C4-2B (cell line): ENCODE measurements at regions not wholly inside any gene's neighbourhood (a gene's known extent, or its start where the extent isn't known, plus 50 kb on each side); places are given as distances from the start of the nearest gene placed in this dataset.

Source experiments
- ZFX ChIP-seq: fragments of 450-650 bp; IDR thresholded peaks from 2 replicates; pipeline ENCODE4 v1.6.1; 2017
- TF ChIP-seq, protein P1 (sequence below): fragments of 450-650 bp; conservative IDR thresholded peaks from 2 replicates; pipeline ENCODE4 v1.5.1; 2017; ENCODE audit warnings: mild to moderate bottlenecking

DNA sequence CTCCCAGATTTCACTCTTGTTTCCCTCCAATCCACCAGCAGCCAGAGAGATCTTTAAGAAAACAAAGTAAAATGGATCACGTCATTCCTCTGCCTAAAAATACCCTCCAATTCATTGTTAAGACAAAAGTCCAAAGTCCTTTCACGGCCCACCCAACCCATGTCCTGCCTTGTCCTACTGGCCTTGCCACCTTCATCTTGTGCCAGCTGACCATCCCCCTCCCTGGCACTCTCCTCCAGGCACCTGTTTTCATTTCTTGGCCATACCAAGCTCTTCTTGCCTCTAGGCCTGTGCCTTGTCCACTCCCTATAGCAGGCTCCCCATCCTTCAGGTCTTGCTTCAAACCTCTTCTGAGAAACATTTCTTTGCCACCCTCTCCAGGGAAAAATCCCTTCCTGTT lies 307.6 kb downstream of the MSX2 start:
- TF ChIP-seq, protein P1, sequence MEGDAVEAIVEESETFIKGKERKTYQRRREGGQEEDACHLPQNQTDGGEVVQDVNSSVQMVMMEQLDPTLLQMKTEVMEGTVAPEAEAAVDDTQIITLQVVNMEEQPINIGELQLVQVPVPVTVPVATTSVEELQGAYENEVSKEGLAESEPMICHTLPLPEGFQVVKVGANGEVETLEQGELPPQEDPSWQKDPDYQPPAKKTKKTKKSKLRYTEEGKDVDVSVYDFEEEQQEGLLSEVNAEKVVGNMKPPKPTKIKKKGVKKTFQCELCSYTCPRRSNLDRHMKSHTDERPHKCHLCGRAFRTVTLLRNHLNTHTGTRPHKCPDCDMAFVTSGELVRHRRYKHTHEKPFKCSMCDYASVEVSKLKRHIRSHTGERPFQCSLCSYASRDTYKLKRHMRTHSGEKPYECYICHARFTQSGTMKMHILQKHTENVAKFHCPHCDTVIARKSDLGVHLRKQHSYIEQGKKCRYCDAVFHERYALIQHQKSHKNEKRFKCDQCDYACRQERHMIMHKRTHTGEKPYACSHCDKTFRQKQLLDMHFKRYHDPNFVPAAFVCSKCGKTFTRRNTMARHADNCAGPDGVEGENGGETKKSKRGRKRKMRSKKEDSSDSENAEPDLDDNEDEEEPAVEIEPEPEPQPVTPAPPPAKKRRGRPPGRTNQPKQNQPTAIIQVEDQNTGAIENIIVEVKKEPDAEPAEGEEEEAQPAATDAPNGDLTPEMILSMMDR, result no peak
- TF ChIP-seq ZFX, result no peak
